SU-DHL-6 (cell line): ENCODE measurements at regions not wholly inside any gene's neighbourhood (a gene's known extent, or its start where the extent isn't known, plus 50 kb on each side); places are given as distances from the start of the nearest gene placed in this dataset.

Experiments
- H2AFZ ChIP-seq: fragments of 200-600 bp; sonication (generic); 2 replicates; pipeline ENCODE4 v1.6.1; 2014; ENCODE audit warnings: low read depth, mild to moderate bottlenecking, moderate library complexity, mixed read lengths, antibody characterized with exemption, low read length; ENCODE audit not compliant: severe bottlenecking
- H3F3A ChIP-seq: fragments of 200-600 bp; shearing (Covaris generic); 2 replicates; pipeline ENCODE4 v1.6.0; 2016; ENCODE audit warnings: antibody characterized with exemption, mild to moderate bottlenecking; ENCODE audit not compliant: insufficient read depth
- H3K27ac ChIP-seq: fragments of 200-600 bp; sonication (generic); 2 replicates; pipeline ENCODE4 v1.5.1; 2016; ENCODE audit warnings: low read depth, mild to moderate bottlenecking, low read length, moderate library complexity, mixed read lengths
- H3K27me3 ChIP-seq: fragments of 200-600 bp; sonication (generic), shearing (Covaris generic); 2 replicates; pipeline ENCODE4 v1.6.0; 2014; ENCODE audit warnings: mild to moderate bottlenecking, low read length
- H3K36me3 ChIP-seq: fragments of 200-600 bp; sonication (generic); 2 replicates; pipeline ENCODE4 v1.6.1; 2014; ENCODE audit warnings: mild to moderate bottlenecking, low read length, mixed read lengths
- H3K4me2 ChIP-seq: fragments of 300-600, 200-600 bp; shearing (Covaris generic), sonication (generic); 2 replicates; pipeline ENCODE4 v1.6.0; 2014; ENCODE audit warnings: low read length, low read depth, mild to moderate bottlenecking; ENCODE audit not compliant: poor library complexity, severe bottlenecking
- H3K4me3 ChIP-seq: fragments of 200-600 bp; sonication (generic); 2 replicates; pipeline ENCODE4 v1.5.1; 2014; ENCODE audit warnings: antibody characterized with exemption, low read length, mild to moderate bottlenecking, mixed read lengths; ENCODE audit not compliant: insufficient read depth, poor library complexity, severe bottlenecking
- H3K79me2 ChIP-seq: fragments of 200-600 bp; sonication (generic); 2 replicates; pipeline ENCODE4 v1.6.1; 2014; ENCODE audit warnings: mild to moderate bottlenecking, low read length, moderate library complexity; ENCODE audit not compliant: insufficient read depth
- H3K9ac ChIP-seq: fragments of 200-600 bp; sonication (generic); 2 replicates; pipeline ENCODE4 v1.7.0; 2014; ENCODE audit warnings: mild to moderate bottlenecking, low read length
- H3K9me2 ChIP-seq: fragments of 200-600 bp; sonication (generic); replicated peaks from 2 replicates; pipeline ENCODE4 v1.6.1; 2014; ENCODE audit warnings: low read length; ENCODE audit not compliant: insufficient read depth
- H3K9me3 ChIP-seq: fragments of 200-600 bp; sonication (generic); 2 replicates; pipeline ENCODE4 v1.6.1; 2014; ENCODE audit warnings: low read length, mixed read lengths; ENCODE audit not compliant: insufficient read depth
- H4K20me1 ChIP-seq: fragments of 200-600 bp; sonication (generic); 2 replicates; pipeline ENCODE4 v1.6.1; 2014; ENCODE audit warnings: low read depth, mild to moderate bottlenecking, antibody characterized with exemption, low read length, moderate library complexity, mixed read lengths
- CTCF ChIP-seq: fragments of 200-600 bp; sonication (generic); IDR thresholded peaks from one replicate; pipeline ENCODE4 v1.5.1; 2017; ENCODE audit warnings: antibody characterized with exemption, mild to moderate bottlenecking, low read length, moderate library complexity; ENCODE audit not compliant: insufficient read depth, poor library complexity, severe bottlenecking
- EZH2phosphoT487 ChIP-seq: fragments of 200-600 bp; sonication (generic), shearing (Covaris generic); conservative IDR thresholded peaks from 2 replicates; pipeline ENCODE4 v1.6.1; 2018; ENCODE audit warnings: mild to moderate bottlenecking, antibody characterized with exemption, low read length, moderate library complexity, mixed read lengths

- no peaks in the 10 kb centered on the region for H3K9me2 ChIP-seq
- no peaks in the 10 kb centered on the region for H4K20me1 ChIP-seq
- H3K4me2 ChIP-seq, result no peak overlapping the region
- H3K36me3 ChIP-seq, result no peaks in the 10 kb centered on the region
- H3K9ac ChIP-seq, result no peak overlapping the region
- H3K27me3 ChIP-seq, result no peaks in the 10 kb centered on the region
- no peak for TF ChIP-seq EZH2phosphoT487
- no peak for TF ChIP-seq CTCF
- H3K9me3 ChIP-seq, result no peaks in the 10 kb centered on the region
- H3K4me3 ChIP-seq, result no peak overlapping the region
- no peak overlapping the region for H3K27ac ChIP-seq
- H3K79me2 ChIP-seq, result no peaks in the 10 kb centered on the region
- no peak overlapping the region for H2AFZ ChIP-seq
- no peaks in the 10 kb centered on the region for H3F3A ChIP-seq
Observed at GRCh38 chr14:85413836-85414526, 116.0 kb upstream of the FLRT2 start.

- H3K27me3 ChIP-seq, result no peaks in the 10 kb centered on the region
- H3K36me3 ChIP-seq, result no peaks in the 10 kb centered on the region
- H4K20me1 ChIP-seq, result no peaks in the 10 kb centered on the region
- no peaks in the 10 kb centered on the region for H3F3A ChIP-seq
- no peaks in the 10 kb centered on the region for H3K79me2 ChIP-seq
- H2AFZ ChIP-seq, result no peak overlapping the region
- H3K27ac ChIP-seq, result no peak overlapping the region
- no peak overlapping the region for H3K9ac ChIP-seq
- H3K4me2 ChIP-seq, result no peak overlapping the region
- no peaks in the 10 kb centered on the region for H3K9me3 ChIP-seq
- no peaks in the 10 kb centered on the region for H3K9me2 ChIP-seq
- no peak overlapping the region for H3K4me3 ChIP-seq
- TF ChIP-seq CTCF, result no peak
- no peak for TF ChIP-seq EZH2phosphoT487
Observed at GRCh38 chr14:85415015-85415712, 114.8 kb upstream of the FLRT2 start.

- no peak overlapping the region for H3K27ac ChIP-seq
- no peak overlapping the region for H3K4me3 ChIP-seq
- no peaks in the 10 kb centered on the region for H3K27me3 ChIP-seq
- no peak overlapping the region for H3K4me2 ChIP-seq
- no peaks in the 10 kb centered on the region for H3K9me2 ChIP-seq
- H3F3A ChIP-seq, result no peaks in the 10 kb centered on the region
- H2AFZ ChIP-seq, result no peak overlapping the region
- H4K20me1 ChIP-seq, result no peaks in the 10 kb centered on the region
- no peaks in the 10 kb centered on the region for H3K79me2 ChIP-seq
- H3K36me3 ChIP-seq, result no peaks in the 10 kb centered on the region
- TF ChIP-seq CTCF, result no peak
- no peak for TF ChIP-seq EZH2phosphoT487
- H3K9ac ChIP-seq, result no peak overlapping the region
- no peaks in the 10 kb centered on the region for H3K9me3 ChIP-seq
Observed at GRCh38 chr14:85416771-85417170, 113.2 kb upstream of the FLRT2 start.
